GM06990 (cell line): ENCODE measurements at regions not wholly inside any gene's neighbourhood (a gene's known extent, or its start where the extent isn't known, plus 50 kb on each side); places are given as distances from the start of the nearest gene placed in this dataset.

ENCODE experiments used
- DNase-seq: peaks from one replicate; pipeline ENCODE4 v3.0.0-alpha.2; 2011; ENCODE audit not compliant: insufficient read length; ENCODE audit errors: extremely low read depth
- H3K27me3 ChIP-seq: replicated peaks from 2 replicates; pipeline ENCODE4 v1.6.0; 2011; ENCODE audit warnings: low read length; ENCODE audit not compliant: control insufficient read depth, insufficient read depth
- H3K36me3 ChIP-seq: 2 replicates; pipeline ENCODE4 v1.5.1; 2011; ENCODE audit warnings: low read length; ENCODE audit not compliant: control insufficient read depth, insufficient read depth
- H3K4me3 ChIP-seq: replicated peaks from 2 replicates; pipeline ENCODE4 v1.5.1; 2011; ENCODE audit warnings: low read depth, mild to moderate bottlenecking, control low read depth, low read length
- CTCF ChIP-seq: IDR thresholded peaks from 2 replicates; pipeline ENCODE4 v1.5.1; 2011; ENCODE audit warnings: low read length, control low read depth, mild to moderate bottlenecking, inconsistent platforms; ENCODE audit not compliant: insufficient read depth, poor library complexity, severe bottlenecking

GRCh38 chr4:159512348-159512747 lies 409.5 kb downstream of the RAPGEF2 start:
- DNase-seq, result no peak
- Histone ChIP-seq H3K36me3 (no peaks in the 10 kb centered on the region), H3K27me3 (no peaks in the 10 kb centered on the region), H3K4me3 (no peak overlapping the region)
- no peak for TF ChIP-seq CTCF

GRCh38 chr4:159515314-159516025 lies 412.6 kb downstream of the RAPGEF2 start:
- Histone ChIP-seq H3K4me3 (no peak overlapping the region), H3K27me3 (no peaks in the 10 kb centered on the region), H3K36me3 (no peaks in the 10 kb centered on the region)
- DNase-seq, result no peak
- no peak for TF ChIP-seq CTCF

DNA sequence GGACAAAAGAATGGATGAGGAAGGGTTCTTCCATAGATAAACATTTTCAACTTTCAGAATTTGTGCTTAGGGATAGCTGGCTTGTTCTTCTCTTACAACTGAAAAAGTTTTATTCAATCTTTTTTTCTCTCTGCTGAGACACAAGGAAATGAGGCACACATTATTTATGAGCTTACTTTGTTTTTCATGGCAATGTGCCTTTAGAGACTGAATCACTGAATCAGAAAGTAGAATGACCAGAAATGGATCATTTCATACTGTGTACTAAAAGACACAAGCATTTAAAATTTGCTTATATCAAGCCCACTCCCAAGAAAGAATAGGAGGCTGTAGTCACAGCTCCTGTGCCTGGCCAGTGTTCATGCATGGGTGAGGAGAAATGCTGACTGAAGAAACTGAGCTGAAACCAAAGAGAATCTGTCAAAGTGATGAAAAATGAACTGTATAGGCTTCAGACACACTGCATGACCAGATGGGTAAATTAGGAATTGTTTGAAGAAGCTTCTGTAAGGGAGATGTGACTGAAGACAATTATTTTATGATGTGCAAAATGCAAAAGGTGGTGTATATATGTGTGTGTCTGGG lies 413.8 kb downstream of the RAPGEF2 start:
- Histone ChIP-seq H3K4me3 (no peak overlapping the region), H3K27me3 (no peaks in the 10 kb centered on the region), H3K36me3 (no peaks in the 10 kb centered on the region)
- DNase-seq, result no peak
- TF ChIP-seq CTCF, result no peak

GRCh38 chr4:159520074-159520473 lies 417.2 kb downstream of the RAPGEF2 start:
- Histone ChIP-seq H3K4me3 (no peak overlapping the region), H3K36me3 (no peaks in the 10 kb centered on the region), H3K27me3 (no peaks in the 10 kb centered on the region)
- TF ChIP-seq CTCF, result no peak
- no peak for DNase-seq

DNA sequence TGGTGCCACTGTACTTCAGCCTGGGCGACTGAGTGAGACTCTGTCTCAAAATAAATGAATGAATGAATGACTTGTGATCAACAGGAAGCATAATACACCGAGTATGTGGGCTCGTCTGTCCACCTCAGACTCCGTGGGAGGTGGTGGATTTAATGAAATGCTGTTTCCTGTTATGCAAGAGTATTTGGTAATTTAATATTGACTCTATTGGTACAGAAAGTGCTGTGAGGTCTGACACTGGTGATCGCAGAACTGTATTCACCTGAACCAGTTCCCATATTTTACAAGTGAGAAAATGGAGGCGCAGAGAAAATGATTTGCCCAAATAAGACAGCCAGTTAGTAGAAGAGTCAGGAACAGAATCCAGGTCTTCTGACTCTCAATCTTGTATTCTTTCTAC lies 423.3 kb downstream of the RAPGEF2 start:
- Histone ChIP-seq H3K27me3 (no peaks in the 10 kb centered on the region), H3K36me3 (no peaks in the 10 kb centered on the region), H3K4me3 (no peak overlapping the region)
- TF ChIP-seq CTCF, result no peak
- no peak for DNase-seq

DNA sequence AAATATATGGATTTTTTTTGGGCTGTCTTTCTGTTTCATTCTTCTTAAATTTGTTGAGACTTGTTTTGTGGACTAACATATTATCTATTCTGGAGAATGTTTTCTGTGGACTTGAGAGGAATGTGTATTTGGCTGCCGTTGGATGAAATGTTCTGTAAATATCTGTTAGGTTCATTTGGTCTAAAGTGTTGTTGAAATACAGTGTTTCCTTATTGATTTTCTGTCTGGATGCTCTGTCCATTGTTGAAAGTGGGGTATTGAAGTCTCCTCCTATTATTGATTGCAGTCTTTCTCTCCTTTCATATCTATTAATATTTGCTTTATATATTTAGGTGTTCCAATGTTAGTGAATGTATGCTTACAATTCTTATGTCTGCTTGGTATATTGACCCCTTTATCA lies 431.8 kb downstream of the RAPGEF2 start:
- H3K36me3 ChIP-seq, result no peaks in the 10 kb centered on the region
- H3K27me3 ChIP-seq, result no peaks in the 10 kb centered on the region
- DNase-seq, result no peak
- no peak overlapping the region for H3K4me3 ChIP-seq
- TF ChIP-seq CTCF, result no peak
